CD4-positive, alpha-beta T cell (primary cell): ENCODE measurements at regions not wholly inside any gene's neighbourhood (a gene's known extent, or its start where the extent isn't known, plus 50 kb on each side); places are given as distances from the start of the nearest gene placed in this dataset.

Experiments
- ATAC-seq: fragments of 200-7000 bp; cut with Tn5 transposase; one replicate; pipeline ENCODE4 v1.10.0; 2022; ENCODE audit warnings: mild to moderate bottlenecking; ENCODE audit not compliant: poor library complexity
- CTCF ChIA-PET: fragments of 350-600 bp; sonication (Branson Sonifier 250); formaldehyde crosslinking; loops from one replicate; lab custom pipeline; 2021; ENCODE audit warnings: antibody characterized with exemption, inconsistent platforms; lab: Charles Lee
- POLR2A ChIA-PET: fragments of 350-600 bp; sonication (Branson Sonifier 250); formaldehyde crosslinking; loops from one replicate; lab custom pipeline; 2021; ENCODE audit warnings: antibody characterized with exemption, inconsistent platforms; lab: Charles Lee
- DNase-seq, 14 experiments: peaks; one replicate each; pipeline ENCODE4 v3.0.0-alpha.2; 2013 to 2020; ENCODE audit warnings: mixed read lengths in 2 of 14
- H3K27ac ChIP-seq, 2 donors: one replicate each; pipeline versions ENCODE4 v1.5.1 to v1.7.0; 2013; ENCODE audit warnings: low read length in 2 of 2, low read depth in 1 of 2, mild to moderate bottlenecking in 1 of 2
- H3K27me3 ChIP-seq, 2 experiments: 1 replicate in 1 of 2; 2 replicates in 1 of 2; pipeline versions ENCODE4 v1.6.1 to v1.7.0; 2013; ENCODE audit warnings: low read length in 2 of 2, control low read depth in 1 of 2, mild to moderate bottlenecking in 1 of 2, moderate library complexity in 1 of 2; ENCODE audit not compliant: insufficient read depth in 2 of 2, control insufficient read depth in 1 of 2
- H3K36me3 ChIP-seq: one replicate; pipeline ENCODE4 v1.6.1; 2013; ENCODE audit warnings: low read length, control low read depth; ENCODE audit not compliant: insufficient read depth
- H3K4me1 ChIP-seq: one replicate; pipeline ENCODE4 v1.6.1; 2013; ENCODE audit warnings: low read length, control low read depth; ENCODE audit not compliant: insufficient read depth
- H3K4me3 ChIP-seq: one replicate; pipeline ENCODE4 v1.5.1; 2013; ENCODE audit warnings: mild to moderate bottlenecking, low read length, moderate library complexity
- H3K9me3 ChIP-seq, 2 experiments: 1 replicate in 1 of 2; 2 replicates in 1 of 2; pipeline versions ENCODE4 v1.6.1 to v1.7.0; 2013; ENCODE audit warnings: low read length in 2 of 2, mild to moderate bottlenecking in 2 of 2, control low read depth in 1 of 2, moderate library complexity in 1 of 2; ENCODE audit not compliant: control insufficient read depth in 1 of 2, insufficient read depth in 1 of 2
- H3K27ac Mint-ChIP-seq: one replicate; pipeline ENCODE4 v1.8.0; 2020; ENCODE audit warnings: mixed read lengths
- H3K27me3 Mint-ChIP-seq: one replicate; pipeline ENCODE4 v1.8.0; 2021; ENCODE audit warnings: mixed read lengths
- H3K36me3 Mint-ChIP-seq: one replicate; pipeline ENCODE4 v1.8.0; 2021; ENCODE audit warnings: low read depth, mixed read lengths
- H3K4me1 Mint-ChIP-seq: one replicate; pipeline ENCODE4 v1.8.0; 2021; ENCODE audit warnings: low read depth, mixed read lengths
- H3K4me3 Mint-ChIP-seq: one replicate; pipeline ENCODE4 v1.8.0; 2020; ENCODE audit warnings: mild to moderate bottlenecking, mixed read lengths
- H3K9me3 Mint-ChIP-seq: one replicate; pipeline ENCODE4 v1.8.0; 2020; ENCODE audit warnings: mixed read lengths
- CTCF ChIP-seq: fragments of 200-600 bp; IDR thresholded peaks from one replicate; pipeline ENCODE4 v1.8.0; 2022; ENCODE audit warnings: antibody characterized with exemption, mild to moderate bottlenecking
- intact Hi-C, 2 experiments: fragments of 100-400 bp; cut with DNase I in 1 of 2; cut with micrococcal nuclease in 1 of 2; formaldehyde crosslinking; loops; one replicate each; pipeline versions ENCODE4 v1.15.1 to v1.9.0; 2023 to 2025; cut with DNase I, micrococcal nuclease

GRCh38 chr10:36489611-36490228 is 635.7 kb upstream of the ANKRD30A start:
- TF ChIP-seq CTCF = no peak
- POLR2A ChIA-PET = no interaction called here
- intact Hi-C loops = no loop called here
- DNase-seq (no peak), ATAC-seq (no peak)
- no peak overlapping the region for H3K27ac Mint-ChIP-seq
- H3K4me3 Mint-ChIP-seq = no peak overlapping the region
- CTCF ChIA-PET = no interaction called here
- Histone ChIP-seq H3K4me3 (no peak overlapping the region), H3K27ac (no peak overlapping the region), H3K4me1 (no peaks in the 10 kb centered on the region), H3K36me3 (no peaks in the 10 kb centered on the region), H3K27me3 (no peaks in the 10 kb centered on the region), H3K9me3 (peaks cover 0 to 19% of the 10 kb centered on the region in 2 experiments)
- H3K36me3 Mint-ChIP-seq = no peaks in the 10 kb centered on the region
- H3K27me3 Mint-ChIP-seq = no peaks in the 10 kb centered on the region
- peaks cover 5% of the 10 kb centered on the region for H3K9me3 Mint-ChIP-seq
- no peaks in the 10 kb centered on the region for H3K4me1 Mint-ChIP-seq

GRCh38 chr10:36489181-36489580 is 636.2 kb upstream of the ANKRD30A start:
- no peaks in the 10 kb centered on the region for H3K27me3 Mint-ChIP-seq
- no peaks in the 10 kb centered on the region for H3K36me3 Mint-ChIP-seq
- intact Hi-C loops = no loop called here
- ChIA-PET CTCF (no interaction called here), POLR2A (no interaction called here)
- no peak for ATAC-seq
- no peak overlapping the region for H3K4me3 Mint-ChIP-seq
- Histone ChIP-seq H3K4me1 (no peaks in the 10 kb centered on the region), H3K27me3 (no peaks in the 10 kb centered on the region), H3K27ac (no peak overlapping the region), H3K9me3 (peaks cover 0 to 19% of the 10 kb centered on the region in 2 experiments), H3K36me3 (no peaks in the 10 kb centered on the region), H3K4me3 (no peak overlapping the region)
- no peak overlapping the region for H3K27ac Mint-ChIP-seq
- DNase-seq = no peak
- H3K9me3 Mint-ChIP-seq = peaks cover 9% of the 10 kb centered on the region
- no peak for TF ChIP-seq CTCF
- no peaks in the 10 kb centered on the region for H3K4me1 Mint-ChIP-seq

DNA sequence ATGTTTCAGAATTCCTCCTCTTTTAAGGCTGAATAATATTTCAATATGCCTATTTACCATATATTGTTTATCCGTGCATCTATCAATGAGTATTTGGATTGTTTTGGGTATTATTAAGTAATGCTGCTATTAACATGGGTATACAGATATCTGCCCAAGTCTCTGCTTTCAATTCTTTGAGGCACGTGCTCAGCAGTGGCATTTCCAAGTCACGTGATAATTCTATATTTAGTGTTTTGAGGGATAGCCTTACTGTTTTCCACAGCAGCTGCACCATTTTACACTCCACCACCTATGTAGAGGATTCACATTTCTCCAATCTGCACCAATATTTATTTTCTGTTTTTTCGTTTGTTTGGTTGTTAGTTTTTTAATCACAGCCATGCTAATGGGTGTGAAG is 636.8 kb upstream of the ANKRD30A start:
- no peak overlapping the region for H3K27ac Mint-ChIP-seq
- ChIA-PET POLR2A (no interaction called here), CTCF (no interaction called here)
- ATAC-seq = no peak
- H3K4me1 Mint-ChIP-seq = no peaks in the 10 kb centered on the region
- Histone ChIP-seq H3K4me1 (no peaks in the 10 kb centered on the region), H3K4me3 (no peak overlapping the region), H3K27me3 (no peaks in the 10 kb centered on the region), H3K36me3 (no peaks in the 10 kb centered on the region), H3K9me3 (peaks cover 0 to 19% of the 10 kb centered on the region in 2 experiments), H3K27ac (no peak overlapping the region)
- intact Hi-C loops = no loop called here
- peaks cover 9% of the 10 kb centered on the region for H3K9me3 Mint-ChIP-seq
- no peaks in the 10 kb centered on the region for H3K36me3 Mint-ChIP-seq
- no peak for DNase-seq
- no peak for TF ChIP-seq CTCF
- H3K27me3 Mint-ChIP-seq = no peaks in the 10 kb centered on the region
- no peak overlapping the region for H3K4me3 Mint-ChIP-seq
